ENCODE measurements at regions not wholly inside any gene's neighbourhood (a gene's known extent, or its start where the extent isn't known, plus 50 kb on each side); places are given as distances from the start of the nearest gene placed in this dataset.
"Not testable (repeated sequence)": the region's sequence is repeated elsewhere in the genome, so short reads cannot be mapped to it uniquely, and the experiment has no call there.

GRCh38 chr2:188787658-188788240, 186.4 kb upstream of the COL3A1 start:
- no peak for DNase-seq

- DNase-seq = peak; percentile 76
These were observed 185.6 kb upstream of the COL3A1 start for GRCh38 chr2:188788621-188789020.

- no peak for DNase-seq
These were observed 184.2 kb upstream of the COL3A1 start for GRCh38 chr2:188789951-188790350.

GRCh38 chr2:188794453-188794852, 179.7 kb upstream of the COL3A1 start:
- DNase-seq = not testable (repeated sequence)

- DNase-seq = no peak
These were observed 178.4 kb upstream of the COL3A1 start for GRCh38 chr2:188795762-188796161.

GRCh38 chr2:188797371-188797770, 176.8 kb upstream of the COL3A1 start:
- no peak for DNase-seq

GRCh38 chr2:188798159-188798558, 176.0 kb upstream of the COL3A1 start:
- peak; percentile 85 for DNase-seq

- DNase-seq = no peak
These were observed 169.0 kb upstream of the COL3A1 start for GRCh38 chr2:188805219-188805618.

GRCh38 chr2:188808947-188809355, 165.2 kb upstream of the COL3A1 start:
- DNase-seq = no peak

- DNase-seq = no peak
These were observed 163.6 kb upstream of the COL3A1 start for GRCh38 chr2:188810586-188810985.

GRCh38 chr2:188811522-188811921, 162.7 kb upstream of the COL3A1 start:
- DNase-seq = no peak

- DNase-seq = no peak
These were observed 160.9 kb upstream of the COL3A1 start for GRCh38 chr2:188813315-188813714.

- DNase-seq = no peak
These were observed 160.3 kb upstream of the COL3A1 start for GRCh38 chr2:188813857-188814256.

- DNase-seq = no peak
These were observed 155.2 kb upstream of the COL3A1 start for GRCh38 chr2:188819011-188819410.

- DNase-seq = no peak
These were observed 154.4 kb upstream of the COL3A1 start for GRCh38 chr2:188819792-188820191.

GRCh38 chr2:188820576-188820975, 153.6 kb upstream of the COL3A1 start:
- DNase-seq = peak; percentile 62

- DNase-seq = no peak
These were observed 150.0 kb upstream of the COL3A1 start for GRCh38 chr2:188824125-188824524.

GRCh38 chr2:188833331-188833730, 140.8 kb upstream of the COL3A1 start:
- DNase-seq = no peak

GRCh38 chr2:188833799-188834198, 140.4 kb upstream of the COL3A1 start:
- no peak for DNase-seq

- no peak for DNase-seq
These were observed 139.2 kb upstream of the COL3A1 start for GRCh38 chr2:188835006-188835405.

- no peak for DNase-seq
These were observed 138.4 kb upstream of the COL3A1 start for GRCh38 chr2:188835821-188836220.

- no peak for DNase-seq
These were observed 128.5 kb upstream of the COL3A1 start for GRCh38 chr2:188845692-188846091.

- peak; percentile 9 for DNase-seq
These were observed 125.2 kb upstream of the COL3A1 start for GRCh38 chr2:188848887-188849435.

- DNase-seq = no peak
These were observed 123.4 kb upstream of the COL3A1 start for GRCh38 chr2:188850786-188851185.

- DNase-seq = no peak
These were observed 122.9 kb upstream of the COL3A1 start for GRCh38 chr2:188851311-188851710.
